HepG2 (cell line): ENCODE measurements at regions not wholly inside any gene's neighbourhood (a gene's known extent, or its start where the extent isn't known, plus 50 kb on each side); places are given as distances from the start of the nearest gene placed in this dataset.

Experiments
- ATAC-seq: fragments of 200-7000 bp; cut with Tn5 transposase; 3 replicates; pipeline ENCODE4 v1.9.1; 2020; ENCODE audit warnings: mild to moderate bottlenecking, moderate library complexity
- BruUV-seq: library from RNA; stranded (reverse); fragments of 400-500 nt; replicated peaks from 2 replicates; lab custom pipeline; 2021; lab: Mats Ljungman, UMichigan
- CTCF ChIA-PET: fragments of 300-600 bp; formaldehyde crosslinking; extraction: SDS; loops from one replicate; lab custom pipeline; 2021; ENCODE audit warnings: low total read pairs, inconsistent platforms, low intra/inter-chr PET ratio; lab: Yijun Ruan, JAX
- POLR2A ChIA-PET: fragments of 350-600 bp; sonication (Branson Sonifier 250); formaldehyde crosslinking; loops from one replicate; lab custom pipeline; 2020; ENCODE audit warnings: antibody characterized with exemption, inconsistent platforms; lab: Yijun Ruan, JAX
- DNase-seq: peaks from one replicate; pipeline ENCODE4 v3.0.0-alpha.2; 2015; ENCODE audit warnings: low spot score
- FAIRE-seq: peaks from 3 replicates; lab custom pipeline; 2011; peaks lifted over from hg19 to GRCh38; lab: Jason Lieb, UNC
- H2AFZ ChIP-seq: one replicate; pipeline ENCODE4 v1.6.1; 2011; ENCODE audit warnings: low read length, inconsistent platforms
- H3K27ac ChIP-seq: fragments of 300-600 bp; 3 replicates; pipeline ENCODE4 v1.8.0; 2011; ENCODE audit warnings: mixed run types, mild to moderate bottlenecking, mixed read lengths, low read length, inconsistent platforms; ENCODE audit not compliant: insufficient read depth; ENCODE audit errors: extremely low read length
- H3K27me3 ChIP-seq, 2 experiments: fragments of 200-600 bp in 1 of 2; 2 replicates in 1 of 2; 3 replicates in 1 of 2; pipeline versions ENCODE4 v1.6.0 to v1.8.0; 2011; ENCODE audit warnings: low read length in 2 of 2, mild to moderate bottlenecking in 2 of 2, moderate library complexity in 2 of 2, inconsistent platforms in 1 of 2; ENCODE audit not compliant: insufficient read depth in 2 of 2, control insufficient read depth in 1 of 2
- H3K36me3 ChIP-seq, 2 experiments: fragments of 200-600 bp in 1 of 2; replicated peaks in 1 of 2; 2 replicates in 1 of 2; 3 replicates in 1 of 2; pipeline versions ENCODE4 v1.5.1 to v1.8.0; 2011; ENCODE audit warnings: low read length in 2 of 2, inconsistent platforms in 1 of 2; ENCODE audit not compliant: insufficient read depth in 2 of 2, control insufficient read depth in 1 of 2
- H3K4me1 ChIP-seq: 2 replicates; pipeline ENCODE4 v1.5.1; 2012; ENCODE audit warnings: low read length, inconsistent platforms; ENCODE audit not compliant: insufficient read depth
- H3K4me2 ChIP-seq: 2 replicates; pipeline ENCODE4 v1.6.0; 2011; ENCODE audit warnings: low read depth, low read length, inconsistent platforms
- H3K4me3 ChIP-seq, 3 experiments: fragments of 200-600 bp in 1 of 3; sonication (generic), shearing (Covaris generic) in 1 of 3; replicated peaks in 1 of 3; 2 replicates each; pipeline ENCODE4 v1.5.1; 2011 to 2016; ENCODE audit warnings: low read length in 3 of 3, inconsistent platforms in 2 of 3, low read depth in 2 of 3, mild to moderate bottlenecking in 2 of 3, control low read depth in 1 of 3, mixed read lengths in 1 of 3; ENCODE audit not compliant: insufficient read depth in 1 of 3
- H3K79me2 ChIP-seq: one replicate; pipeline ENCODE4 v1.6.1; 2011; ENCODE audit warnings: low read length, inconsistent platforms; ENCODE audit not compliant: insufficient read depth
- H3K9ac ChIP-seq: 2 replicates; pipeline ENCODE4 v1.6.0; 2011; ENCODE audit warnings: mild to moderate bottlenecking, low read depth, low read length, inconsistent platforms; ENCODE audit not compliant: insufficient read depth
- H3K9me3 ChIP-seq: 2 replicates; pipeline ENCODE4 v1.5.1; 2012; ENCODE audit warnings: mild to moderate bottlenecking, low read length
- H4K20me1 ChIP-seq: 2 replicates; pipeline ENCODE4 v1.6.0; 2011; ENCODE audit warnings: inconsistent platforms, mild to moderate bottlenecking, low read length, moderate library complexity; ENCODE audit not compliant: insufficient read depth
- CEBPB ChIP-seq: IDR thresholded peaks from 2 replicates; pipeline ENCODE4 v1.6.1; 2011; ENCODE audit warnings: low read depth, low read length, improper control_type of control experiment, borderline replicate concordance
- CEBPZ ChIP-seq: IDR thresholded peaks from 2 replicates; pipeline ENCODE4 v1.6.1; 2012; ENCODE audit warnings: low read length, improper control_type of control experiment
- GATAD1 ChIP-seq: IDR thresholded peaks from 2 replicates; pipeline ENCODE4 v1.6.1; 2016; ENCODE audit warnings: missing genetic modification reagents, missing compliant biosample characterization
- HNRNPLL ChIP-seq: fragments of 200-400 bp; formaldehyde crosslinking; IDR thresholded peaks from 2 replicates; pipeline ENCODE4 v1.6.1; 2017; ENCODE audit warnings: mild to moderate bottlenecking, low read depth, low read length; ENCODE audit not compliant: poor library complexity, severe bottlenecking
- ZBTB33 ChIP-seq: sonication (generic); formaldehyde crosslinking; IDR thresholded peaks from 2 replicates; pipeline ENCODE4 v1.4.0; 2020; ENCODE audit warnings: missing genetic modification reagents
- ZNF225 ChIP-seq: sonication (generic); formaldehyde crosslinking; IDR thresholded peaks from 2 replicates; pipeline ENCODE4 v1.4.0; 2020; ENCODE audit warnings: mild to moderate bottlenecking, missing genetic modification reagents
- ZNF576 ChIP-seq: sonication (generic); formaldehyde crosslinking; IDR thresholded peaks from 2 replicates; pipeline ENCODE4 v1.4.0; 2020; ENCODE audit warnings: mild to moderate bottlenecking, missing genetic modification reagents
- ZSCAN25 ChIP-seq: sonication (generic); formaldehyde crosslinking; IDR thresholded peaks from 2 replicates; pipeline ENCODE4 v1.8.0; 2022; ENCODE audit warnings: mild to moderate bottlenecking, missing genetic modification reagents
- WGBS: methylation state at CpG from one replicate; pipeline ENCODE4 v1.1.6; 2017; ENCODE audit warnings: low lambda C conversion rate; 5-methylcytosine and 5-hydroxymethylcytosine counted together
- in situ Hi-C: cut with HindIII; loops from 2 replicates; pipeline ENCODE4 v1.10.0; 2017; ENCODE audit warnings: low pct_unique_long_range_greater_than_20kb; ENCODE audit not compliant: extremely low pct_ligation_motif_present
- intact Hi-C: fragments of 100-400 bp; cut with micrococcal nuclease; formaldehyde crosslinking; loops from one replicate; pipeline ENCODE4 v1.10.0; 2022; ENCODE audit not compliant: unreplicated experiment
- TF ChIP-seq, protein P1 (sequence below): sonication (generic); formaldehyde crosslinking; IDR thresholded peaks from 2 replicates; pipeline ENCODE4 v1.8.1; 2022; ENCODE audit warnings: low read depth, mild to moderate bottlenecking, missing genetic modification reagents

DNA sequence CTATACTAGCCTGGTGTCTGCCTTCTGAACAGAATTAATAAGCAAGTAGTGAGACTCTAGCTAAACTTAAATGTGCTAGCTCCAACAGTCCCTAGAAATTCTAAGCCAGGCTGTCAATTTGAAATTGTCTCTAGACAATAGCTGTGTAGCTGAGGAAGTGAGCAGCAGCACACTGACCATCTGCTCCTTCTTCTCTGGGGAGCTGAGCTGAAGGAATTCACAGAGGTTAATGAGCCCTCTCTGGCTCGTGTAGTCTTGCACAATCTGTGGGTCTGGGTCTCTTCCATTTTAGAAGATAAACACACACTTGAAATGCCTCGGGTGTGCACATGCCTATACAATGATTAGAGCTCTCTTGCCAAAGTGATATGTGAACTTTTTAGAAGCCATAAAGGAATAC, 63.5 kb upstream of the BARX1 start:
- BruUV-seq: no TSS peak
- ChIA-PET POLR2A (no interaction called here), CTCF (no interaction called here)
- Histone ChIP-seq H3K4me1 (no peaks in the 10 kb centered on the region), H4K20me1 (no peaks in the 10 kb centered on the region), H3K4me3 (no peak overlapping the region), H3K79me2 (no peaks in the 10 kb centered on the region), H3K36me3 (no peaks in the 10 kb centered on the region), H3K4me2 (no peak overlapping the region), H3K27ac (no peak overlapping the region), H3K9me3 (no peaks in the 10 kb centered on the region), H2AFZ (no peak overlapping the region), H3K9ac (no peak overlapping the region), H3K27me3 (0 out of 5 replicates have a peak, but pooled peaks cover 0 to 5% of the 10 kb centered on the region in 2 experiments)
- FAIRE-seq (no peak), ATAC-seq (no peak), DNase-seq (no peak)
- in situ Hi-C loops: no loop called here
- WGBS: 0% methylated on average over 2 of the region's 2 CpGs
- TF ChIP-seq ZNF576 (CRISPR knock-in tag) (no peak), CEBPB (peak; percentile 50; the same call in 1 of the 2 replicates)
- intact Hi-C loops: loop anchor here (10.0 kb wide), 1 partner anchor 46 kb away; no protein-coding TSS in a partner anchor

DNA sequence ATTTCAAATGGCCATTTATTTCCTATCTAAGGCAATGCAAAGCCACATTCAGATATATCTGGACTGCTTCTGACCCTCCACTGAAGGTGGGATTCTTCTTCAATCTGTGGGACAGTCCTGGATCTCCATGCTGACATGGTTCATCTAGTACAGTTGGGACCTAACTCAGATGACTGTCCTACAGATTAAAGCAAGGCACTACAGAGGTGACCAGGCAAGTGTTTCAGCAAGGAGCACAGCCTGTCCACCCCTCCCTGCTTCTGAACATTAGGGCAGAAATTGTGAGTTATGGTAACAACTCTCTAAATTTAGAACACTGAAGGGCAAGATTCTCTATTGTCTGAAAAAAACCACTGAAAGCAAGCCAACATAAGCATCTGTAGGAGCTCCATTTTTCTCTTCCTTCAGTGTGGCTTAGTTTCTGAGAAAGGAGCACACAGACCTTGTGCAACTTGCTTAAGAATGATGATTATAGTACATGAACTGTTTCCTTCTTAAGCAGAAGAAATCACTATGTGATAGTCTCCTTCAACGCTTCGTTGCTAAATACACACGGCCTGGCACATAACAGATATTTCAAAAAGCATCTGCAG, 62.9 kb upstream of the BARX1 start:
- Histone ChIP-seq H3K27ac (no peak overlapping the region), H3K9me3 (no peaks in the 10 kb centered on the region), H2AFZ (no peak overlapping the region), H3K4me1 (no peaks in the 10 kb centered on the region), H3K9ac (no peak overlapping the region), H3K79me2 (no peaks in the 10 kb centered on the region), H3K27me3 (0 out of 5 replicates have a peak, but pooled peaks cover 0 to 5% of the 10 kb centered on the region in 2 experiments), H3K4me3 (no peak overlapping the region), H3K36me3 (no peaks in the 10 kb centered on the region), H3K4me2 (no peak overlapping the region), H4K20me1 (no peaks in the 10 kb centered on the region)
- 52% methylated on average over 3 of the region's 3 CpGs for WGBS
- ChIA-PET CTCF (no interaction called here), POLR2A (no interaction called here)
- DNase-seq: no peak
- ATAC-seq: no peak
- intact Hi-C loops: loop anchor here (10.0 kb wide), 1 partner anchor 47 kb away; no protein-coding TSS in a partner anchor
- no TSS peak for BruUV-seq
- in situ Hi-C loops: no loop called here
- no peak for FAIRE-seq
- TF ChIP-seq, protein P1, sequence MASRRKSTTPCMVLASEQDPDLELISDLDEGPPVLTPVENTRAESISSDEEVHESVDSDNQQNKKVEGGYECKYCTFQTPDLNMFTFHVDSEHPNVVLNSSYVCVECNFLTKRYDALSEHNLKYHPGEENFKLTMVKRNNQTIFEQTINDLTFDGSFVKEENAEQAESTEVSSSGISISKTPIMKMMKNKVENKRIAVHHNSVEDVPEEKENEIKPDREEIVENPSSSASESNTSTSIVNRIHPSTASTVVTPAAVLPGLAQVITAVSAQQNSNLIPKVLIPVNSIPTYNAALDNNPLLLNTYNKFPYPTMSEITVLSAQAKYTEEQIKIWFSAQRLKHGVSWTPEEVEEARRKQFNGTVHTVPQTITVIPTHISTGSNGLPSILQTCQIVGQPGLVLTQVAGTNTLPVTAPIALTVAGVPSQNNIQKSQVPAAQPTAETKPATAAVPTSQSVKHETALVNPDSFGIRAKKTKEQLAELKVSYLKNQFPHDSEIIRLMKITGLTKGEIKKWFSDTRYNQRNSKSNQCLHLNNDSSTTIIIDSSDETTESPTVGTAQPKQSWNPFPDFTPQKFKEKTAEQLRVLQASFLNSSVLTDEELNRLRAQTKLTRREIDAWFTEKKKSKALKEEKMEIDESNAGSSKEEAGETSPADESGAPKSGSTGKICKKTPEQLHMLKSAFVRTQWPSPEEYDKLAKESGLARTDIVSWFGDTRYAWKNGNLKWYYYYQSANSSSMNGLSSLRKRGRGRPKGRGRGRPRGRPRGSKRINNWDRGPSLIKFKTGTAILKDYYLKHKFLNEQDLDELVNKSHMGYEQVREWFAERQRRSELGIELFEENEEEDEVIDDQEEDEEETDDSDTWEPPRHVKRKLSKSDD: no peak
- TF ChIP-seq ZBTB33 (CRISPR knock-in tag): no peak
- no peak for TF ChIP-seq ZNF225
- TF ChIP-seq CEBPZ: no peak
- TF ChIP-seq HNRNPLL: no peak
- no peak for TF ChIP-seq ZSCAN25 (CRISPR knock-in tag)
- TF ChIP-seq GATAD1 (CRISPR knock-in tag): no peak
